NT2/D1 (cell line): ENCODE measurements at regions not wholly inside any gene's neighbourhood (a gene's known extent, or its start where the extent isn't known, plus 50 kb on each side); places are given as distances from the start of the nearest gene placed in this dataset.

Experiments
- SUZ12 ChIP-seq: IDR thresholded peaks from 2 replicates; pipeline ENCODE4 v1.6.1; 2011; ENCODE audit not compliant: insufficient read length, insufficient read depth; ENCODE audit errors: extremely low read depth
- YY1 ChIP-seq: IDR thresholded peaks from 2 replicates; pipeline ENCODE4 v1.6.1; 2011; ENCODE audit not compliant: insufficient read length, insufficient read depth
- ZNF274 ChIP-seq: IDR thresholded peaks from 2 replicates; pipeline ENCODE4 v1.6.1; 2011; ENCODE audit warnings: mild to moderate bottlenecking, low read depth, low read length

- no peak for TF ChIP-seq ZNF274
- no peak for TF ChIP-seq YY1
- no peak for TF ChIP-seq SUZ12
These were observed 1232.7 kb downstream of the BRD1 start for GRCh38 chr22:48594757-48595510.
